ENCODE measurements at regions not wholly inside any gene's neighbourhood (a gene's known extent, or its start where the extent isn't known, plus 50 kb on each side); places are given as distances from the start of the nearest gene placed in this dataset.

DNA sequence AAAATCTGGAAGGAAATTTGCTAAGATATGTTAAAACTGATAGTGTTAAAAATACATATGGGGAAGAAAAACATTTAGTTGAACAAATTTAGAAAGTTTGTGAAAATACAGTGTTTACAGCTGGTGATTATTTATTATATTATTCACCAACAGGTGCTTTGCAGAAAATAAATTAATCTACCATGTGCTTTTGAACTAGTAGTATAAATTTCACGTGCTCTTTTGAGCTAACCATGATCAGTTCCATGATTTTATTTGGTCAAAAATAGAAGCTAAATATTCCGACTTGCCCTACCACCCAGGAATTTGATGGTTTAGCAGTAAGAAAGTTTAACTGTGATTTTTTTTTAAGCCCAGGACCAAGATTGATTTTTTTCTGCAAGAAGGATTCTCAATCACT is 113.3 kb downstream of the SPRY2 start:
- H3K4me1 ChIP-seq (ENCODE audit: insufficient read depth): no peaks in the 10 kb centered on the region
- H3K27me3 ChIP-seq (ENCODE audit: insufficient read depth): no peaks in the 10 kb centered on the region
- Mint-ChIP-seq H3K9me3 (no peaks in the 10 kb centered on the region; the same call in 2 of the 3 replicates), H3K27ac (no peak overlapping the region), H3K4me3 (no peak overlapping the region), H3K36me3 (ENCODE audit: low read depth) (peaks cover 11% of the 10 kb centered on the region; the same call in 1 of the 3 replicates), H3K4me1 (peaks cover 6% of the 10 kb centered on the region; the same call in 1 of the 3 replicates), H3K27me3 (ENCODE audit: insufficient read depth, low read depth, poor library complexity) (no peaks in the 10 kb centered on the region)
- H3F3A ChIP-seq (replicated peaks; ENCODE audit: low read depth): no peaks in the 10 kb centered on the region
- no peak overlapping the region for H3K4me2 ChIP-seq
- no peak overlapping the region for H2AFZ ChIP-seq
- no peak overlapping the region for H3K27ac ChIP-seq (ENCODE audit: low read depth)
- no peaks in the 10 kb centered on the region for H3K79me2 ChIP-seq (replicated peaks; ENCODE audit: insufficient read depth)
- H3K36me3 ChIP-seq (ENCODE audit: insufficient read depth): no peaks in the 10 kb centered on the region
- TF ChIP-seq EZH2phosphoT487 (IDR thresholded peaks at IDR 0.05; ENCODE audit: unreplicated experiment) (no peak), ZNF331 (CRISPR knock-in tag; IDR thresholded peaks at IDR 0.05; ENCODE audit: low read depth) (no peak), NANOG (IDR thresholded peaks at IDR 0.05; ENCODE audit: borderline replicate concordance) (no peak)
- TF ChIP-seq, protein P1, sequence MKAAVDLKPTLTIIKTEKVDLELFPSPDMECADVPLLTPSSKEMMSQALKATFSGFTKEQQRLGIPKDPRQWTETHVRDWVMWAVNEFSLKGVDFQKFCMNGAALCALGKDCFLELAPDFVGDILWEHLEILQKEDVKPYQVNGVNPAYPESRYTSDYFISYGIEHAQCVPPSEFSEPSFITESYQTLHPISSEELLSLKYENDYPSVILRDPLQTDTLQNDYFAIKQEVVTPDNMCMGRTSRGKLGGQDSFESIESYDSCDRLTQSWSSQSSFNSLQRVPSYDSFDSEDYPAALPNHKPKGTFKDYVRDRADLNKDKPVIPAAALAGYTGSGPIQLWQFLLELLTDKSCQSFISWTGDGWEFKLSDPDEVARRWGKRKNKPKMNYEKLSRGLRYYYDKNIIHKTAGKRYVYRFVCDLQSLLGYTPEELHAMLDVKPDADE (IDR thresholded peaks at IDR 0.05): no peak
- TF ChIP-seq, protein P2, sequence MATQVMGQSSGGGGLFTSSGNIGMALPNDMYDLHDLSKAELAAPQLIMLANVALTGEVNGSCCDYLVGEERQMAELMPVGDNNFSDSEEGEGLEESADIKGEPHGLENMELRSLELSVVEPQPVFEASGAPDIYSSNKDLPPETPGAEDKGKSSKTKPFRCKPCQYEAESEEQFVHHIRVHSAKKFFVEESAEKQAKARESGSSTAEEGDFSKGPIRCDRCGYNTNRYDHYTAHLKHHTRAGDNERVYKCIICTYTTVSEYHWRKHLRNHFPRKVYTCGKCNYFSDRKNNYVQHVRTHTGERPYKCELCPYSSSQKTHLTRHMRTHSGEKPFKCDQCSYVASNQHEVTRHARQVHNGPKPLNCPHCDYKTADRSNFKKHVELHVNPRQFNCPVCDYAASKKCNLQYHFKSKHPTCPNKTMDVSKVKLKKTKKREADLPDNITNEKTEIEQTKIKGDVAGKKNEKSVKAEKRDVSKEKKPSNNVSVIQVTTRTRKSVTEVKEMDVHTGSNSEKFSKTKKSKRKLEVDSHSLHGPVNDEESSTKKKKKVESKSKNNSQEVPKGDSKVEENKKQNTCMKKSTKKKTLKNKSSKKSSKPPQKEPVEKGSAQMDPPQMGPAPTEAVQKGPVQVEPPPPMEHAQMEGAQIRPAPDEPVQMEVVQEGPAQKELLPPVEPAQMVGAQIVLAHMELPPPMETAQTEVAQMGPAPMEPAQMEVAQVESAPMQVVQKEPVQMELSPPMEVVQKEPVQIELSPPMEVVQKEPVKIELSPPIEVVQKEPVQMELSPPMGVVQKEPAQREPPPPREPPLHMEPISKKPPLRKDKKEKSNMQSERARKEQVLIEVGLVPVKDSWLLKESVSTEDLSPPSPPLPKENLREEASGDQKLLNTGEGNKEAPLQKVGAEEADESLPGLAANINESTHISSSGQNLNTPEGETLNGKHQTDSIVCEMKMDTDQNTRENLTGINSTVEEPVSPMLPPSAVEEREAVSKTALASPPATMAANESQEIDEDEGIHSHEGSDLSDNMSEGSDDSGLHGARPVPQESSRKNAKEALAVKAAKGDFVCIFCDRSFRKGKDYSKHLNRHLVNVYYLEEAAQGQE (IDR thresholded peaks at IDR 0.05; ENCODE audit: unreplicated experiment): no peak
- no peak for DNase-seq (ENCODE audit: low spot score)
- no peak overlapping the region for H3K4me3 ChIP-seq
- H4K20me1 ChIP-seq (replicated peaks; ENCODE audit: insufficient read depth): no peaks in the 10 kb centered on the region
- ATAC-seq: no peak
- H3K9me2 ChIP-seq (ENCODE audit: insufficient read depth): no peaks in the 10 kb centered on the region

DNA sequence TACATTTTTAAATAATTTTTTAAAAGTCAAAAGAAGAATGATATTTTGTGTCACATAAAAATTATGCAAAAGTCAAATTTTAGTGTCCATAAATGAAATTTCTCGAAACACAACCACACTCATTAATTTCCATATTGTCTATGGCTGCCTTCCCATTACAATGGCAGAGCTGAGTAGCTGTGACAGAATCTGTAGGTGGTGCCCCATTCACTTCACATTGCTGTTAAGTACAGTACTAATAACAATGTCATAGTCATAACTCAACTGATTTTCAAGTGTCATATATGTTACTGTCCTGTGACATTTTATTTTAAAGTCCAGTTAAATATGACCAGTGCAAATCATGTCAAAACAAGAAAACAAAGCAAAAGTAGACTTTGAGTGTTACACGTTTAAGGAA is 114.3 kb downstream of the SPRY2 start:
- H3K27ac Mint-ChIP-seq: no peak overlapping the region
- no peak for DNase-seq (ENCODE audit: low spot score)
- ATAC-seq: no peak
- TF ChIP-seq, protein P1 (IDR thresholded peaks at IDR 0.05): no peak
- TF ChIP-seq JUNB (IDR thresholded peaks at IDR 0.05; ENCODE audit: unreplicated experiment) (no peak), CREB1 (CRISPR knock-in tag; IDR thresholded peaks at IDR 0.05; ENCODE audit: low read depth) (no peak), NANOG (IDR thresholded peaks at IDR 0.05; ENCODE audit: borderline replicate concordance) (no peak), EZH2 (IDR thresholded peaks at IDR 0.05; ENCODE audit: low read depth, unreplicated experiment) (no peak)
- TF ChIP-seq, protein P3, sequence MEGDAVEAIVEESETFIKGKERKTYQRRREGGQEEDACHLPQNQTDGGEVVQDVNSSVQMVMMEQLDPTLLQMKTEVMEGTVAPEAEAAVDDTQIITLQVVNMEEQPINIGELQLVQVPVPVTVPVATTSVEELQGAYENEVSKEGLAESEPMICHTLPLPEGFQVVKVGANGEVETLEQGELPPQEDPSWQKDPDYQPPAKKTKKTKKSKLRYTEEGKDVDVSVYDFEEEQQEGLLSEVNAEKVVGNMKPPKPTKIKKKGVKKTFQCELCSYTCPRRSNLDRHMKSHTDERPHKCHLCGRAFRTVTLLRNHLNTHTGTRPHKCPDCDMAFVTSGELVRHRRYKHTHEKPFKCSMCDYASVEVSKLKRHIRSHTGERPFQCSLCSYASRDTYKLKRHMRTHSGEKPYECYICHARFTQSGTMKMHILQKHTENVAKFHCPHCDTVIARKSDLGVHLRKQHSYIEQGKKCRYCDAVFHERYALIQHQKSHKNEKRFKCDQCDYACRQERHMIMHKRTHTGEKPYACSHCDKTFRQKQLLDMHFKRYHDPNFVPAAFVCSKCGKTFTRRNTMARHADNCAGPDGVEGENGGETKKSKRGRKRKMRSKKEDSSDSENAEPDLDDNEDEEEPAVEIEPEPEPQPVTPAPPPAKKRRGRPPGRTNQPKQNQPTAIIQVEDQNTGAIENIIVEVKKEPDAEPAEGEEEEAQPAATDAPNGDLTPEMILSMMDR (conservative IDR thresholded peaks at IDR 0.05; ENCODE audit: low read depth in 2 of 2): no peak

More for the DNA sequence above, 114.3 kb downstream of the SPRY2 start:
- Histone ChIP-seq H3K79me2 (replicated peaks; ENCODE audit: insufficient read depth) (no peaks in the 10 kb centered on the region), H2AFZ (no peak overlapping the region), H3K4me3 (no peak overlapping the region), H3K36me3 (ENCODE audit: insufficient read depth) (no peaks in the 10 kb centered on the region), H3K9me2 (ENCODE audit: insufficient read depth) (no peaks in the 10 kb centered on the region), H4K20me1 (replicated peaks; ENCODE audit: insufficient read depth) (no peaks in the 10 kb centered on the region), H3K4me2 (no peak overlapping the region), H3K4me1 (ENCODE audit: insufficient read depth) (no peaks in the 10 kb centered on the region), H3K27me3 (ENCODE audit: insufficient read depth) (no peaks in the 10 kb centered on the region), H3F3A (replicated peaks; ENCODE audit: low read depth) (no peaks in the 10 kb centered on the region), H3K27ac (ENCODE audit: low read depth) (no peak overlapping the region)
- H3K9me3 Mint-ChIP-seq: no peaks in the 10 kb centered on the region; the same call in 2 of the 3 replicates
- H3K36me3 Mint-ChIP-seq (ENCODE audit: low read depth): peaks cover 11% of the 10 kb centered on the region; the same call in 1 of the 3 replicates
- no peaks in the 10 kb centered on the region for H3K27me3 Mint-ChIP-seq (ENCODE audit: insufficient read depth, low read depth, poor library complexity)
- H3K4me3 Mint-ChIP-seq: no peak overlapping the region
- H3K4me1 Mint-ChIP-seq: peaks cover 6% of the 10 kb centered on the region; the same call in 1 of the 3 replicates

Measured in GM23338 (cell line).